GM12874 (cell line): ENCODE measurements at regions not wholly inside any gene's neighbourhood (a gene's known extent, or its start where the extent isn't known, plus 50 kb on each side); places are given as distances from the start of the nearest gene placed in this dataset.

Experiments used
- TF ChIP-seq, protein P1 (sequence below): IDR thresholded peaks from 2 replicates; pipeline ENCODE4 v1.5.1; 2011; ENCODE audit warnings: low read depth, mild to moderate bottlenecking, control low read depth, low read length, moderate library complexity; ENCODE audit not compliant: insufficient read depth

- TF ChIP-seq, protein P1, sequence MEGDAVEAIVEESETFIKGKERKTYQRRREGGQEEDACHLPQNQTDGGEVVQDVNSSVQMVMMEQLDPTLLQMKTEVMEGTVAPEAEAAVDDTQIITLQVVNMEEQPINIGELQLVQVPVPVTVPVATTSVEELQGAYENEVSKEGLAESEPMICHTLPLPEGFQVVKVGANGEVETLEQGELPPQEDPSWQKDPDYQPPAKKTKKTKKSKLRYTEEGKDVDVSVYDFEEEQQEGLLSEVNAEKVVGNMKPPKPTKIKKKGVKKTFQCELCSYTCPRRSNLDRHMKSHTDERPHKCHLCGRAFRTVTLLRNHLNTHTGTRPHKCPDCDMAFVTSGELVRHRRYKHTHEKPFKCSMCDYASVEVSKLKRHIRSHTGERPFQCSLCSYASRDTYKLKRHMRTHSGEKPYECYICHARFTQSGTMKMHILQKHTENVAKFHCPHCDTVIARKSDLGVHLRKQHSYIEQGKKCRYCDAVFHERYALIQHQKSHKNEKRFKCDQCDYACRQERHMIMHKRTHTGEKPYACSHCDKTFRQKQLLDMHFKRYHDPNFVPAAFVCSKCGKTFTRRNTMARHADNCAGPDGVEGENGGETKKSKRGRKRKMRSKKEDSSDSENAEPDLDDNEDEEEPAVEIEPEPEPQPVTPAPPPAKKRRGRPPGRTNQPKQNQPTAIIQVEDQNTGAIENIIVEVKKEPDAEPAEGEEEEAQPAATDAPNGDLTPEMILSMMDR: peak; percentile 96
Measured at GRCh38 chr11:76721755-76722677, 51.5 kb upstream of the LRRC32 start.

DNA sequence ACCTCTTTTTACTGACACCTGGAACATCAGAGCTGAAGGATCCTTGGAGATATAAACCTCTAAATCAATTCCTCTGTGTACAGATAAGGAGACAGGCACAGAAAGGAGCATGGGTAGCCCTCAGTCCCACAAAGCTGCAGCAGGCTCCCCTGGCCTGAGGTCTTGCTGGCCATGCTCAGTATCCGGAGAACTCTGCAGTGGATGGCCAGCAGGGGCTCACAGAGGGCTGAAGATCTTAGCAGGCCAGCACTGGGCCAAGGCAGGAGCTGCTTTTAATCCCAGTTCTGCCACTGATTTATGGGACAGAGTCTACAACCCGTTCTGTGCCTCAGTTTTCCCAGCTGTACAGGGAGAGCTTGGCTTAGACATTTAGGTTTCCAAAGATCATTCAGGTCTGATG is 52.6 kb upstream of the LRRC32 start:
- TF ChIP-seq, protein P1: no peak

GRCh38 chr11:76723548-76723947 is 53.0 kb upstream of the LRRC32 start:
- TF ChIP-seq, protein P1: no peak

- TF ChIP-seq, protein P1: no peak
Measured at GRCh38 chr11:76724171-76724768, 53.7 kb upstream of the LRRC32 start.

DNA sequence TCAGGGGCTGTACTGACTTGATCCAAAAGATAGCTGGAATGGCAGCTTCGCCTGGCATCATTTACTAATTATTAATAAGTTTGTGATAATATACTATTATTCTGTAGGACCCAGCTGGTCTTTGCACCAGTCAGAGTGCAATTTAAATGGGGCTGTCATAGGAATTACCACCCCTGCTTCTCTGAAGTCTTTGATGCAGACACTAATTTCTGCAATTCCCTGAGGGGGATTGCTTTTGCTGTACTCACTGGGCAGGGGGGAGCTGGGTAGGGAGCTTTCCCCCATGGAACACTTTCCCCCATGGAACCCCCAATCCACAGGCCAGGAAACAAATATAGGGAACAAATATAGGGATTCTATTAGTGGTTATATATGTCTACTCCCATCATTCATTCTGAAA is 54.9 kb upstream of the TSKU start:
- TF ChIP-seq, protein P1: no peak

GRCh38 chr11:76728778-76729177 is 54.4 kb upstream of the TSKU start:
- TF ChIP-seq, protein P1: no peak

DNA sequence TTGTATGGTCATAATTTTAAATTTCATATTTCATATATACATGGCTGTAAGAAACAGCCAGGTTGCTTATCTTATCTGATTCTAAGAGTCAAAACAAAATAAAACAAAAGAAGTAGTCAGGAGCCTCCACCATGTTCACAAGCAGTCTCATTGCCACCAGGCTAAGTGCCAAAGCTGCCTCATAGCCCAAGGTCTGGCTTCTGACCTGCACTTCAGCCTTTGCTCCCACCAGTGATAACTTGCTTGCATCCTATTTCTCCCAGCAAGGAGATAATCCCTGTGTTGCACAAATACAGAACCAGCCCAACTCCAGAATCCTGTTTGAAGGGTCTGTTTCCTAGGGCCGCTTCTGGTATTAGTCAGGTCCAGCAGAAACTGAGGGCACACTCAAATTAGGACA is 53.9 kb upstream of the TSKU start:
- TF ChIP-seq, protein P1: no peak
